ENCODE measurements at regions not wholly inside any gene's neighbourhood (a gene's known extent, or its start where the extent isn't known, plus 50 kb on each side); places are given as distances from the start of the nearest gene placed in this dataset.

GRCh38 chr4:187357045-187357643 lies 633.5 kb upstream of the FAT1 start (continued):
- no peak for TF ChIP-seq ZNF704 (CRISPR knock-in tag; IDR thresholded peaks at IDR 0.05; ENCODE audit: borderline replicate concordance)
- TF ChIP-seq ZNF276 (CRISPR knock-in tag; IDR thresholded peaks at IDR 0.05; ENCODE audit: low read depth) = no peak
- no peak for TF ChIP-seq SCMH1 (CRISPR knock-in tag; IDR thresholded peaks at IDR 0.05; ENCODE audit: borderline replicate concordance)
- TF ChIP-seq ZFP37 (CRISPR knock-in tag; IDR thresholded peaks at IDR 0.05; ENCODE audit: borderline replicate concordance) = no peak
- TF ChIP-seq PRDM4 (CRISPR knock-in tag; IDR thresholded peaks at IDR 0.05; ENCODE audit: borderline replicate concordance) = no peak
- no peak for TF ChIP-seq ZNF292 (CRISPR knock-in tag; IDR thresholded peaks at IDR 0.05; ENCODE audit: borderline replicate concordance, low read depth)
- TF ChIP-seq, protein P1, sequence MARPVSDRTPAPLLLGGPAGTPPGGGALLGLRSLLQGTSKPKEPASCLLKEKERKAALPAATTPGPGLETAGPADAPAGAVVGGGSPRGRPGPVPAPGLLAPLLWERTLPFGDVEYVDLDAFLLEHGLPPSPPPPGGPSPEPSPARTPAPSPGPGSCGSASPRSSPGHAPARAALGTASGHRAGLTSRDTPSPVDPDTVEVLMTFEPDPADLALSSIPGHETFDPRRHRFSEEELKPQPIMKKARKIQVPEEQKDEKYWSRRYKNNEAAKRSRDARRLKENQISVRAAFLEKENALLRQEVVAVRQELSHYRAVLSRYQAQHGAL (CRISPR knock-in tag; IDR thresholded peaks at IDR 0.05; ENCODE audit: not compliant biosample characterization) = no peak
